OCI-LY7 (cell line): ENCODE measurements at regions not wholly inside any gene's neighbourhood (a gene's known extent, or its start where the extent isn't known, plus 50 kb on each side); places are given as distances from the start of the nearest gene placed in this dataset.

Experiments used
- BruUV-seq: library from RNA; stranded (reverse); fragments of 400-500 nt; replicated peaks from 2 replicates; lab custom pipeline; 2021; lab: Mats Ljungman, UMichigan
- CTCF ChIA-PET: fragments of 300-600 bp; sonication (Branson Sonifier 250); formaldehyde crosslinking; loops from one replicate; lab custom pipeline; 2022; ENCODE audit warnings: antibody characterized with exemption; ENCODE audit not compliant: unreplicated experiment; lab: Charles Lee
- POLR2A ChIA-PET: fragments of 300-600 bp; sonication (Branson Sonifier 250); formaldehyde crosslinking; loops from one replicate; lab custom pipeline; 2022; ENCODE audit warnings: antibody characterized with exemption; lab: Charles Lee
- DNase-seq: peaks from one replicate; pipeline ENCODE4 v3.0.0-alpha.2; 2015; ENCODE audit warnings: low spot score
- H2AFZ ChIP-seq: fragments of 200-600 bp; sonication (generic), shearing (Covaris generic); 2 replicates; pipeline ENCODE4 v1.6.1; 2014; ENCODE audit warnings: mild to moderate bottlenecking, antibody characterized with exemption, low read length, moderate library complexity
- H3K27ac ChIP-seq: fragments of 200-600 bp; sonication (generic); 2 replicates; pipeline ENCODE4 v1.5.1; 2014; ENCODE audit warnings: mixed run types, low read depth, mild to moderate bottlenecking, moderate library complexity, low read length, inconsistent platforms; ENCODE audit not compliant: poor library complexity, severe bottlenecking
- H3K36me3 ChIP-seq: fragments of 200-600 bp; sonication (generic); 2 replicates; pipeline ENCODE4 v1.6.1; 2014; ENCODE audit warnings: mild to moderate bottlenecking, antibody characterized with exemption, low read length, moderate library complexity, mixed read lengths; ENCODE audit not compliant: insufficient read depth
- H3K4me1 ChIP-seq: fragments of 200-600 bp; sonication (generic); 2 replicates; pipeline ENCODE4 v1.5.1; 2014; ENCODE audit warnings: mild to moderate bottlenecking, low read length; ENCODE audit not compliant: insufficient read depth, poor library complexity, severe bottlenecking
- H3K4me2 ChIP-seq: fragments of 200-600 bp; sonication (generic); 2 replicates; pipeline ENCODE4 v1.6.1; 2014; ENCODE audit warnings: mild to moderate bottlenecking, low read length
- H3K4me3 ChIP-seq: fragments of 200-600 bp; sonication (generic); 2 replicates; pipeline ENCODE4 v1.5.1; 2014; ENCODE audit warnings: mild to moderate bottlenecking, low read depth, low read length; ENCODE audit not compliant: poor library complexity, severe bottlenecking
- H3K79me2 ChIP-seq: fragments of 200-600 bp; sonication (generic); 2 replicates; pipeline ENCODE4 v1.6.1; 2016; ENCODE audit warnings: low read depth, mild to moderate bottlenecking, low read length, moderate library complexity, mixed read lengths; ENCODE audit not compliant: insufficient read depth
- H3K9me2 ChIP-seq: fragments of 200-600 bp; sonication (generic); 2 replicates; pipeline ENCODE4 v1.6.1; 2016; ENCODE audit warnings: mild to moderate bottlenecking, low read length, mixed read lengths; ENCODE audit not compliant: insufficient read depth
- H3K9me3 ChIP-seq: fragments of 200-600 bp; sonication (generic); 2 replicates; pipeline ENCODE4 v1.6.1; 2014; ENCODE audit warnings: mild to moderate bottlenecking, mixed run types, low read length, mixed read lengths
- H4K20me1 ChIP-seq: fragments of 200-600 bp; sonication (generic); 2 replicates; pipeline ENCODE4 v1.6.1; 2014; ENCODE audit warnings: mild to moderate bottlenecking, antibody characterized with exemption, low read length, moderate library complexity, mixed read lengths; ENCODE audit not compliant: insufficient read depth
- CTCF ChIP-seq: fragments of 200-600 bp; sonication (generic); conservative IDR thresholded peaks from 2 replicates; pipeline ENCODE4 v1.5.1; 2014; ENCODE audit warnings: mild to moderate bottlenecking, antibody characterized with exemption, low read length, moderate library complexity, mixed read lengths
- EZH2phosphoT487 ChIP-seq: fragments of 200-600 bp; sonication (generic); IDR thresholded peaks from 2 replicates; pipeline ENCODE4 v1.6.1; 2018; ENCODE audit warnings: low read depth, borderline replicate concordance, mild to moderate bottlenecking, mixed run types, antibody characterized with exemption, low read length, moderate library complexity, mixed read lengths
- intact Hi-C: fragments of 100-400 bp; cut with micrococcal nuclease; formaldehyde crosslinking; loops from one replicate; pipeline ENCODE4 v1.10.0; 2022; ENCODE audit not compliant: unreplicated experiment

DNA sequence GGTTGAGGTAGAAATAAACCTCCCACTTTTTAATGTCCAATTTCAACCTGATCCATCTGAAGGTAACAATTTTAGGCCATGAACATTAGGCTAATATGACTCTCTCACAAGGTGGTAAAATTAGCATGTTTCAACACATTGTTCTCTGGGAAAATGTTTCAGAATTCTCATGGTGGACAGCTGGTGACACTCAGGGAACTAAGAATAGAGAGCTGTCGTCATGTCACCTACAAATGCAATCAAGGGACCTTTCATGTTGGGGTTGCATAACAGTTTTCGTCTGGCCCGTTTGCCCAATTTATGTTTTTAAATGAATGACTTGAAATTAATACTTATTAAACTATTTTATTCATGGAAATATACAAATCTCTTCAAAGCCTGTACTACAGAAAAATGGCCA, 180.7 kb upstream of the PRICKLE1 start:
- Histone ChIP-seq H3K27ac (no peak overlapping the region), H3K9me2 (no peaks in the 10 kb centered on the region), H3K79me2 (no peaks in the 10 kb centered on the region), H3K9me3 (no peaks in the 10 kb centered on the region), H3K36me3 (no peaks in the 10 kb centered on the region), H4K20me1 (no peaks in the 10 kb centered on the region), H3K4me3 (no peak overlapping the region), H3K4me1 (no peaks in the 10 kb centered on the region), H3K4me2 (no peak overlapping the region), H2AFZ (no peak overlapping the region)
- intact Hi-C loops: no loop called here
- ChIA-PET POLR2A (no interaction called here), CTCF (no interaction called here)
- TF ChIP-seq CTCF (no peak), EZH2phosphoT487 (no peak)
- no peak for DNase-seq
- BruUV-seq: no TSS peak

DNA sequence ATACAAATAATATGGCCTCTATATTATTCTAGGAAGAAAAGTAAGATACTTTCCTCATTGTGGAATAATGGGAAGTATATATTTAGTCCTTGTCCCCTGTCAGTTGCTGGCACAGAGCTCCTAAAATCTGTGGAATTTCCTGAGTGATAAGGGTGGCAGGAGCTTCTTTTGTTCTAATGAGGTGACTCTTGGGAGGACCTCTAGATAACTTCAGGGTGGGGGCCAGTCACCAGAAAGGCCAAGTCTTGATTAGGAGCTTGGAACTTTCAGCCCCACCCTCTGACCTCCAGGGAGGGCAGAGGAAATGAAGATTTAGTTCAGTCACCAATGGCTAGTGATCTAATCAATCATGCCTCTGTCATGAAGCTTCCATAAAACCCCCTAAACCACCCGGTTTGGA, 179.9 kb upstream of the PRICKLE1 start:
- TF ChIP-seq CTCF: no peak
- no peak for TF ChIP-seq EZH2phosphoT487
- Histone ChIP-seq H3K4me3 (no peak overlapping the region), H3K9me3 (no peaks in the 10 kb centered on the region), H3K9me2 (no peaks in the 10 kb centered on the region), H3K79me2 (no peaks in the 10 kb centered on the region), H3K4me1 (no peaks in the 10 kb centered on the region), H3K4me2 (no peak overlapping the region), H4K20me1 (no peaks in the 10 kb centered on the region), H3K27ac (no peak overlapping the region), H3K36me3 (no peaks in the 10 kb centered on the region), H2AFZ (no peak overlapping the region)
- intact Hi-C loops: no loop called here
- BruUV-seq: no TSS peak
- ChIA-PET POLR2A (no interaction called here), CTCF (no interaction called here)
- DNase-seq: no peak

DNA sequence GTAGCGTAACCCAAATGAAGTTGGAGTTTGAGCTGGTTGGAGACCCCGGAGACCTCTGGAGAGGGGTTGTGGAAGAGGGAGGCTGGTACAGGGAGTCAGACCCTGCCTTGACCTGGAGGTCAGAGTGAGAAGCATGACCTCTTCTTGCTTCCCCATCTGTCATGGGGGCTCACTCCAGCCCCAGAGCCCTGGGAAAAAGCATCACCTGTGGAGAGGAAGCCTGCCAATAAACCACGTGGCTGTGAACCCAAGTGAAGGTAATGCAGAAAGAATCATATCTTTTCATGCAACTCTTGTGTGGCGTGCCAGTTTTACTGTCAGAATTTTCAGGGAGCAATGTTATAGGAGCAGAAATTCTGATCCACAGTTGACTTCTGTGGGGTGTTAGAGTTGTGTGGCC, 178.5 kb upstream of the PRICKLE1 start:
- H3K36me3 ChIP-seq: no peaks in the 10 kb centered on the region
- no peaks in the 10 kb centered on the region for H4K20me1 ChIP-seq
- no peaks in the 10 kb centered on the region for H3K79me2 ChIP-seq
- no peaks in the 10 kb centered on the region for H3K4me1 ChIP-seq
- no peak overlapping the region for H3K27ac ChIP-seq
- H2AFZ ChIP-seq: no peak overlapping the region
- intact Hi-C loops: no loop called here
- H3K9me3 ChIP-seq: no peaks in the 10 kb centered on the region
- H3K9me2 ChIP-seq: no peaks in the 10 kb centered on the region
- no peak for TF ChIP-seq CTCF
- no peak for TF ChIP-seq EZH2phosphoT487
- no TSS peak for BruUV-seq
- no peak overlapping the region for H3K4me2 ChIP-seq
- CTCF ChIA-PET: no interaction called here
- POLR2A ChIA-PET: no interaction called here
- no peak overlapping the region for H3K4me3 ChIP-seq
- no peak for DNase-seq
